ENCODE measurements at regions not wholly inside any gene's neighbourhood (a gene's known extent, or its start where the extent isn't known, plus 50 kb on each side); places are given as distances from the start of the nearest gene placed in this dataset.

GRCh38 chr9:14006386-14007187 is 307.4 kb downstream of the NFIB start:
- DNase-seq: no peak
- H3K36me3 Mint-ChIP-seq (ENCODE audit: low read depth): no peaks in the 10 kb centered on the region

GRCh38 chr9:14004110-14004509 is 309.8 kb downstream of the NFIB start:
- H3K27me3 Mint-ChIP-seq: no peaks in the 10 kb centered on the region
- no peaks in the 10 kb centered on the region for H3K9me3 ChIP-seq (ENCODE audit: control insufficient read depth, low read length, poor library complexity, severe bottlenecking)
- no peaks in the 10 kb centered on the region for H3K4me1 Mint-ChIP-seq
- H3K36me3 Mint-ChIP-seq (ENCODE audit: low read depth): no peaks in the 10 kb centered on the region
- no peak for DNase-seq
- H3K27ac Mint-ChIP-seq: no peak overlapping the region
- no peak for ATAC-seq
- no peak overlapping the region for H3K4me3 Mint-ChIP-seq

More at GRCh38 chr9:14006386-14007187, 307.4 kb downstream of the NFIB start:
- Mint-ChIP-seq H3K4me1 (no peaks in the 10 kb centered on the region), H3K27ac (no peak overlapping the region), H3K4me3 (no peak overlapping the region), H3K27me3 (no peaks in the 10 kb centered on the region)
- ATAC-seq: no peak
- H3K9me3 ChIP-seq (ENCODE audit: control insufficient read depth, low read length, poor library complexity, severe bottlenecking): no peaks in the 10 kb centered on the region

GRCh38 chr9:13994240-13994639 is 319.7 kb downstream of the NFIB start:
- ATAC-seq: no peak
- H3K36me3 Mint-ChIP-seq (ENCODE audit: low read depth): no peaks in the 10 kb centered on the region
- H3K4me1 Mint-ChIP-seq: no peaks in the 10 kb centered on the region
- H3K4me3 Mint-ChIP-seq: no peak overlapping the region
- DNase-seq: no peak
- no peaks in the 10 kb centered on the region for H3K9me3 ChIP-seq (ENCODE audit: control insufficient read depth, low read length, poor library complexity, severe bottlenecking)
- no peaks in the 10 kb centered on the region for H3K27me3 Mint-ChIP-seq
- H3K27ac Mint-ChIP-seq: no peak overlapping the region

GRCh38 chr9:13993632-13994185 is 320.2 kb downstream of the NFIB start:
- ATAC-seq (no peak), DNase-seq (no peak)
- Mint-ChIP-seq H3K27me3 (no peaks in the 10 kb centered on the region), H3K4me1 (no peaks in the 10 kb centered on the region), H3K36me3 (ENCODE audit: low read depth) (no peaks in the 10 kb centered on the region), H3K4me3 (no peak overlapping the region), H3K27ac (no peak overlapping the region)
- H3K9me3 ChIP-seq (ENCODE audit: control insufficient read depth, low read length, poor library complexity, severe bottlenecking): no peaks in the 10 kb centered on the region

GRCh38 chr9:13992138-13993088 is 321.5 kb downstream of the NFIB start:
- H3K27ac Mint-ChIP-seq: no peak overlapping the region
- H3K36me3 Mint-ChIP-seq (ENCODE audit: low read depth): no peaks in the 10 kb centered on the region
- ATAC-seq (no peak), DNase-seq (no peak)
- no peaks in the 10 kb centered on the region for H3K4me1 Mint-ChIP-seq
- H3K4me3 Mint-ChIP-seq: no peak overlapping the region
- no peaks in the 10 kb centered on the region for H3K27me3 Mint-ChIP-seq
- no peaks in the 10 kb centered on the region for H3K9me3 ChIP-seq (ENCODE audit: control insufficient read depth, low read length, poor library complexity, severe bottlenecking)

GRCh38 chr9:13991395-13991794 is 322.5 kb downstream of the NFIB start:
- no peaks in the 10 kb centered on the region for H3K4me1 Mint-ChIP-seq
- no peaks in the 10 kb centered on the region for H3K9me3 ChIP-seq (ENCODE audit: control insufficient read depth, low read length, poor library complexity, severe bottlenecking)
- H3K36me3 Mint-ChIP-seq (ENCODE audit: low read depth): no peaks in the 10 kb centered on the region
- DNase-seq (no peak), ATAC-seq (no peak)
- H3K4me3 Mint-ChIP-seq: no peak overlapping the region
- H3K27me3 Mint-ChIP-seq: no peaks in the 10 kb centered on the region
- no peak overlapping the region for H3K27ac Mint-ChIP-seq

- no peaks in the 10 kb centered on the region for H3K27me3 Mint-ChIP-seq
- H3K9me3 ChIP-seq (ENCODE audit: control insufficient read depth, low read length, poor library complexity, severe bottlenecking): no peaks in the 10 kb centered on the region
- DNase-seq (no peak), ATAC-seq (no peak)
- no peaks in the 10 kb centered on the region for H3K4me1 Mint-ChIP-seq
- H3K4me3 Mint-ChIP-seq: no peak overlapping the region
- no peaks in the 10 kb centered on the region for H3K36me3 Mint-ChIP-seq (ENCODE audit: low read depth)
- no peak overlapping the region for H3K27ac Mint-ChIP-seq
Measured at GRCh38 chr9:13990994-13991393, 322.9 kb downstream of the NFIB start.

GRCh38 chr9:13990331-13990730 is 323.6 kb downstream of the NFIB start:
- Mint-ChIP-seq H3K4me1 (no peaks in the 10 kb centered on the region), H3K36me3 (ENCODE audit: low read depth) (no peaks in the 10 kb centered on the region), H3K4me3 (no peak overlapping the region), H3K27me3 (no peaks in the 10 kb centered on the region), H3K27ac (no peak overlapping the region)
- H3K9me3 ChIP-seq (ENCODE audit: control insufficient read depth, low read length, poor library complexity, severe bottlenecking): no peaks in the 10 kb centered on the region
- no peak for ATAC-seq
- no peak for DNase-seq

- Mint-ChIP-seq H3K4me1 (no peaks in the 10 kb centered on the region), H3K4me3 (no peak overlapping the region), H3K27ac (no peak overlapping the region), H3K36me3 (ENCODE audit: low read depth) (no peaks in the 10 kb centered on the region), H3K27me3 (no peaks in the 10 kb centered on the region)
- H3K9me3 ChIP-seq (ENCODE audit: control insufficient read depth, low read length, poor library complexity, severe bottlenecking): no peaks in the 10 kb centered on the region
- no peak for DNase-seq
- no peak for ATAC-seq
Measured at GRCh38 chr9:13988944-13989343, 325.0 kb downstream of the NFIB start.

- Mint-ChIP-seq H3K27me3 (no peaks in the 10 kb centered on the region), H3K4me1 (no peaks in the 10 kb centered on the region), H3K4me3 (no peak overlapping the region)
Measured at GRCh38 chr9:13983607-13984006, 330.3 kb downstream of the NFIB start.

GRCh38 chr9:13979941-13980318 is 334.0 kb downstream of the NFIB start:
- ATAC-seq: no peak
- DNase-seq: no peak
- Mint-ChIP-seq H3K4me1 (no peaks in the 10 kb centered on the region), H3K36me3 (ENCODE audit: low read depth) (no peaks in the 10 kb centered on the region), H3K4me3 (no peak overlapping the region), H3K27ac (no peak overlapping the region), H3K27me3 (no peaks in the 10 kb centered on the region)
- no peaks in the 10 kb centered on the region for H3K9me3 ChIP-seq (ENCODE audit: control insufficient read depth, low read length, poor library complexity, severe bottlenecking)

More at GRCh38 chr9:13983607-13984006, 330.3 kb downstream of the NFIB start:
- DNase-seq (no peak), ATAC-seq (no peak)
- Mint-ChIP-seq H3K36me3 (ENCODE audit: low read depth) (no peaks in the 10 kb centered on the region), H3K27ac (no peak overlapping the region)
- no peaks in the 10 kb centered on the region for H3K9me3 ChIP-seq (ENCODE audit: control insufficient read depth, low read length, poor library complexity, severe bottlenecking)

GRCh38 chr9:13975611-13976290 is 338.2 kb downstream of the NFIB start:
- no peaks in the 10 kb centered on the region for H3K9me3 ChIP-seq (ENCODE audit: control insufficient read depth, low read length, poor library complexity, severe bottlenecking)
- no peak overlapping the region for H3K4me3 Mint-ChIP-seq
- no peaks in the 10 kb centered on the region for H3K27me3 Mint-ChIP-seq
- H3K4me1 Mint-ChIP-seq: no peaks in the 10 kb centered on the region
- DNase-seq: no peak
- H3K36me3 Mint-ChIP-seq (ENCODE audit: low read depth): no peaks in the 10 kb centered on the region
- no peak overlapping the region for H3K27ac Mint-ChIP-seq
- no peak for ATAC-seq

GRCh38 chr9:13974891-13975290 is 339.1 kb downstream of the NFIB start:
- no peaks in the 10 kb centered on the region for H3K27me3 Mint-ChIP-seq
- ATAC-seq (no peak), DNase-seq (no peak)
- no peaks in the 10 kb centered on the region for H3K9me3 ChIP-seq (ENCODE audit: control insufficient read depth, low read length, poor library complexity, severe bottlenecking)
- H3K27ac Mint-ChIP-seq: no peak overlapping the region
- no peaks in the 10 kb centered on the region for H3K36me3 Mint-ChIP-seq (ENCODE audit: low read depth)
- H3K4me1 Mint-ChIP-seq: no peaks in the 10 kb centered on the region
- H3K4me3 Mint-ChIP-seq: no peak overlapping the region
